Esophagus muscularis mucosa (tissue), 4 donors: ENCODE measurements at regions not wholly inside any gene's neighbourhood (a gene's known extent, or its start where the extent isn't known, plus 50 kb on each side); places are given as distances from the start of the nearest gene placed in this dataset.

Experiments used
- DNase-seq: peaks from one replicate; pipeline ENCODE4 v3.0.0-alpha.2; 2017; ENCODE audit errors: extremely low spot score
- H3K27ac ChIP-seq, 4 donors: fragments of 200-600 bp; sonication (generic); replicated peaks in 1 of 4; 1 replicate in 3 of 4; 2 replicates in 1 of 4; pipeline ENCODE4 v1.5.1; 2016 to 2019; ENCODE audit warnings: mild to moderate bottlenecking in 1 of 4
- H3K27me3 ChIP-seq, 4 donors: fragments of 200-600 bp; sonication (generic); one replicate each; pipeline versions ENCODE4 v1.5.1 to v1.6.0; 2016 to 2019
- H3K36me3 ChIP-seq, 4 donors: fragments of 200-600 bp; sonication (generic); one replicate each; pipeline ENCODE4 v1.5.1; 2016 to 2019
- H3K4me1 ChIP-seq, 4 donors: fragments of 200-600 bp; sonication (generic); one replicate each; pipeline ENCODE4 v1.5.1; 2016 to 2019
- H3K4me3 ChIP-seq, 4 donors: fragments of 200-600 bp; sonication (generic); 1 replicate in 2 of 4; 2 replicates in 2 of 4; pipeline ENCODE4 v1.5.1; 2016 to 2019; ENCODE audit warnings: mild to moderate bottlenecking in 4 of 4, moderate library complexity in 1 of 4
- H3K9me3 ChIP-seq, 4 donors: fragments of 200-600 bp; sonication (generic); 1 replicate in 3 of 4; 2 replicates in 1 of 4; pipeline ENCODE4 v1.5.1; 2016 to 2019
- CTCF ChIP-seq, 3 experiments: fragments of 200-600 bp in 2 of 3; fragments of 450-650 bp in 1 of 3; sonication (generic) in 2 of 3; IDR thresholded peaks; one replicate each; pipeline ENCODE4 v1.5.1; 2017 to 2019; ENCODE audit warnings: antibody characterized with exemption in 3 of 3, mild to moderate bottlenecking in 2 of 3, moderate library complexity in 1 of 3
- EP300 ChIP-seq: sonication (generic); formaldehyde crosslinking; IDR thresholded peaks from one replicate; pipeline ENCODE4 v1.6.1; 2017; ENCODE audit warnings: antibody characterized with exemption
- POLR2A ChIP-seq: fragments of 450-650 bp; IDR thresholded peaks from one replicate; pipeline ENCODE4 v1.6.1; 2017; ENCODE audit warnings: antibody characterized with exemption, moderate library complexity, mild to moderate bottlenecking, low read depth
- POLR2AphosphoS5 ChIP-seq, 2 donors: sonication (generic); formaldehyde crosslinking; IDR thresholded peaks; one replicate each; pipeline ENCODE4 v1.6.1; 2017; ENCODE audit warnings: antibody characterized with exemption in 2 of 2
- WGBS: methylation state at CpG from one replicate; pipeline ENCODE4 v1.1.5; 2018; 5-methylcytosine and 5-hydroxymethylcytosine counted together
- intact Hi-C: fragments of 100-400 bp; cut with DNase I; formaldehyde crosslinking; loops from one replicate; pipeline ENCODE4 v1.15.1; 2023

- DNase-seq, result no peak
- no peaks in the 10 kb centered on the region for H3K9me3 ChIP-seq
- H3K27ac ChIP-seq, result no peak overlapping the region
- H3K4me3 ChIP-seq, result no peak overlapping the region
- H3K4me1 ChIP-seq, result peaks cover 0 to 3% (median 0%) of the 10 kb centered on the region in 4 donors
- over 99% methylated on average over 6 of the region's 6 CpGs for WGBS
- intact Hi-C loops, result no loop called here
- no peaks in the 10 kb centered on the region for H3K36me3 ChIP-seq
- H3K27me3 ChIP-seq, result no peaks in the 10 kb centered on the region
- no peak for TF ChIP-seq CTCF (IDR thresholded peaks at IDR 0.05)
- no peak for TF ChIP-seq EP300
- no peak for TF ChIP-seq POLR2AphosphoS5 (IDR thresholded peaks at IDR 0.05)
- no peak for TF ChIP-seq POLR2A
Observed at GRCh38 chr10:78351283-78351682, 317.6 kb downstream of the RPS24 start.

DNA sequence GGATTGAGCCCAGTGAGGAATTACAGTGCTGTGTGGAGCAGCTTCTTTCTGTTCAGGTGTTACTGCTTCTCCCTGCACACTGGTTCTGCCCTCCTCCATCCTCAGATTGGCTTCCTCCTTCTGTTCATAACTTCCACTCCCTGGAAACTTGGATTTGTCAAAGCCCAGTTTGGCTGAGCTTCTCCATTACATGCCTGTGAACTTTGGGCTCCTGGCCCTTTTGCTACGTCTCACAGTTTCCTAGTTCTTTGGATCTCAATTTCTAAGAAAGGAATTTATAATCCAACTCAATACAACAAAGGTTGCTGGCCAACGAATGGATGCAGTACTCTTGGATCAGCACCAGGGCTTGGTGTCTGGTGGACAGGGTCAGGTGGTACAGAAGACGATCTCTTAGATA, 318.1 kb downstream of the RPS24 start:
- H3K9me3 ChIP-seq, result no peaks in the 10 kb centered on the region
- intact Hi-C loops, result no loop called here
- 64% methylated on average over 3 of the region's 3 CpGs for WGBS
- H3K4me3 ChIP-seq, result no peak overlapping the region
- peaks cover 0 to 3% (median 0%) of the 10 kb centered on the region in 4 donors for H3K4me1 ChIP-seq
- TF ChIP-seq CTCF (IDR thresholded peaks at IDR 0.05) (no peak), POLR2A (no peak), EP300 (no peak), POLR2AphosphoS5 (IDR thresholded peaks at IDR 0.05) (no peak)
- H3K36me3 ChIP-seq, result no peaks in the 10 kb centered on the region
- no peak overlapping the region for H3K27ac ChIP-seq
- DNase-seq, result no peak
- H3K27me3 ChIP-seq, result no peaks in the 10 kb centered on the region

GRCh38 chr10:78353636-78354035, 320.0 kb downstream of the RPS24 start:
- DNase-seq, result no peak
- Histone ChIP-seq H3K4me3 (no peak overlapping the region), H3K27me3 (no peaks in the 10 kb centered on the region), H3K36me3 (no peaks in the 10 kb centered on the region), H3K27ac (no peak overlapping the region), H3K9me3 (no peaks in the 10 kb centered on the region), H3K4me1 (peaks cover 0 to 3% (median 0%) of the 10 kb centered on the region in 4 donors)
- TF ChIP-seq CTCF (IDR thresholded peaks at IDR 0.05), result no peak
- TF ChIP-seq EP300, result no peak
- no peak for TF ChIP-seq POLR2A
- no peak for TF ChIP-seq POLR2AphosphoS5 (IDR thresholded peaks at IDR 0.05)
- intact Hi-C loops, result no loop called here
- 67% methylated on average over 3 of the region's 3 CpGs for WGBS

DNA sequence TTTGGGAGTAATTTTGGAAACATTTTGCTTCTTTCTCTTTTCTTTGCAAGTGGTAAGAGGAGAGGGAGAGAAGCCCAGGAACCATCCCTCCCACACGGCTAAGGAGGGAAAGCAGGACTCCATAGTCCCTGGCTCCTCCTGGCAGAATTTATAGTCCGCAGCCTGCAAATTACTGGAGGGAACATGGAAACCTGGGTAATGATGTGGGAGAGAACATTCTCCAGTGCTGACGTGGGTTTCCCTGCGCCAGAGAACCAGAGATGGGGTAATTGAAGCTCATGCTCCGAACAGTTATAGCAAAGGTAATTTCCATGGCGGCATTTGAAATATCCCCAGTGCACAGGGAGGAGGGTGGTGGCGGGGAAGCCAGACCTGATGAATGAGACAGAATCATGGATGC, 320.4 kb downstream of the RPS24 start:
- H3K9me3 ChIP-seq, result no peaks in the 10 kb centered on the region
- intact Hi-C loops, result no loop called here
- WGBS, result 95% methylated on average over 7 of the region's 7 CpGs

More for the DNA sequence above, 320.4 kb downstream of the RPS24 start:
- H3K36me3 ChIP-seq, result no peaks in the 10 kb centered on the region
- H3K27ac ChIP-seq, result no peak overlapping the region
- TF ChIP-seq EP300 (no peak), CTCF (IDR thresholded peaks at IDR 0.05) (no peak), POLR2A (no peak), POLR2AphosphoS5 (IDR thresholded peaks at IDR 0.05) (no peak)
- no peaks in the 10 kb centered on the region for H3K27me3 ChIP-seq
- H3K4me1 ChIP-seq, result peaks cover 0 to under 1% (median 0%) of the 10 kb centered on the region in 4 donors
- no peak overlapping the region for H3K4me3 ChIP-seq
- DNase-seq, result no peak
